Right forelimb (tissue), 1 donor: ENCODE measurements at regions not wholly inside any gene's neighbourhood (a gene's known extent, or its start where the extent isn't known, plus 50 kb on each side); places are given as distances from the start of the nearest gene placed in this dataset.

Source experiments
- DNase-seq: peaks from one replicate; pipeline ENCODE4 v3.0.0-alpha.2; 2018

- DNase-seq, result peak; percentile 80
Observed at GRCh38 chr9:129253803-129254381, 75.8 kb upstream of the IER5L start.

DNA sequence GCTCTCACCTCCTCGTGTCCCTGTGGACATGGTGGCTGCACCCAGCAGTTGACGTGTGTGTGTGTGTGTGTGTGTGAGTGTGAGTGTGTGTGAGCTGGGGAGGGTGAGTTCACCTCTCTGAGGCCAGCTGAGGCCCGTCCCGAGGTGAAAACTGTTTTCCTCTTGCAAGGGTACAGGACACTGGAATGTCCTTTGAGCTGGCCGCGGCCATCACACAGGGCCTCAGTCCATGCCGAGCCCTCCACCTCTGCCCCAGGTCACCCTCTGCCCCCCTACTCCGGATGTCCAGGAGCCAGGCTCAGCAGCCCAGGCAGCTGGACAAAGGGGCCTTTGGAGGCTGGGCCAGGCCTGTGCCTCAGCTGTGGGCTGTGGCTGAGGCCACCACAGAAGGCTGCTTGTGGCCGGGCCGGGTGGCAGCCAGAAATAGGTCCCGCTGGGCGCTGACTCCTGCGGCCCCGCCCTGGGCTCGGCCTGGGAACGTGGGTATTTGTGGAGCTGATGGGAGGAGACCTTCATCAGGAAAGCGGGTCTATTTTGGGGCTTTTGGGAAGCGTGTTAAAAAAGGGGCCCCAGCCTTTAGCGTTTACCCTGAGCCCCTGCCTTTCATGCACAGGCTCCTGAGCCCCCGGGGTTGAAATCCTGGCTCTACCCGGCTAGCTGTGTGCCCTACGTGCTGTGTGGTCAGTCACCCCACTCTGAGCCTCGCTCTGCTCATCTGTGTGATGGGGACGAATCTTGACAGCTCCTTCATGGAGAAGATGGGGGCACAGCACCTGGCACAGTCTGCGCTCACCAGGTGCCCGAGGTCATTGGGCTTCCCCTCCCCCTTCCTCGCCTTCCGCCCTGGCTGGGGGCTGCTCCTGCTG, 75.1 kb upstream of the IER5L start:
- DNase-seq, result peak; percentile 63

DNA sequence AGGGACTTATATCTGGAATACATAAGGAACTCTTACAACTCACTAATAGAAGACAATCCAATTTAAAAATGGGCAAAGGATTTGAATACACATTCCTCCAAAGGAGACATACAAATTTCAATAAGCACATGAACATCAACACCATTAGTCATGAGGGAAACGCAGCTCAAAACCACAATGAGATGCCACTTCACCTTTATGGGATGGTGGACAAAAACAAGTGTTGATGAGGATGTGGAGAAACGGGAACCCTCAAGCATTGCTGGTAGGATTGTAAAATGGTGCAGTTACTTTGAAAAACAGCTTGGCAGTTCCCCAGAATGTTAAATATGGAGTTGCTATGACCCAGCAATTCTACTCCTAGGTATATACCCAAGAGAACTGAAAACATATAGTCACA, 72.7 kb upstream of the IER5L start:
- no peak for DNase-seq

- DNase-seq, result no peak
Observed at GRCh38 chr9:129247285-129248153, 69.5 kb upstream of the IER5L start.

- no peak for DNase-seq
Observed at GRCh38 chr9:129245276-129245675, 67.2 kb upstream of the IER5L start.

DNA sequence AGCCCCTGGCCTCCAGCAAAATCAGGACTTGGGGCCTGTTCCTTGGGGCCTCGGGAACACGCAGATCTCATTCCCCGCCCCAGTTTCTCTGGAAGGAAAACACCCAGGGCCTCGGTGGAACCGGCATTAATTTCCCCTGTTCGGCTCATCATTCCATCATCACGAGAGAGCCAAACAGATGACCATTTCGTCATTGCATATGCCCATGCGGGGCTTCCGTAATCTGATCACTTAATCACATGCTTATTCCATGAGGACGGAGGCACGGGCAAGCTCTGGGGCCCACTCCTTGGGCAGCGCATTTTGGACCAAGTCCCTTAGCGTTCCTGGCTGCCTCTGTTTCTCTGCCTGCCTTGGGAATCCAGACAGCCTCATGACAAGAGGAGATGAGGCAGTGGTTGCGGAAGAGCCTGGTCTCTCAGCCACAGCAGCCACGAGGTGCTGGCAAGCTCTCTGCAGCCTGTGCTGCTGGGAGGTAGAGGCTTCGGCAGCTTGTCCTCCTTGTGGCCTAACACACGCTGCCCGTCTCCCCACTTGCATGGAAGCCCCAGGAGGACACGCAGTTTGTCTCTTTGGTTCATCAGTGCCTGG, 65.0 kb upstream of the IER5L start:
- peak; percentile 60 for DNase-seq

DNA sequence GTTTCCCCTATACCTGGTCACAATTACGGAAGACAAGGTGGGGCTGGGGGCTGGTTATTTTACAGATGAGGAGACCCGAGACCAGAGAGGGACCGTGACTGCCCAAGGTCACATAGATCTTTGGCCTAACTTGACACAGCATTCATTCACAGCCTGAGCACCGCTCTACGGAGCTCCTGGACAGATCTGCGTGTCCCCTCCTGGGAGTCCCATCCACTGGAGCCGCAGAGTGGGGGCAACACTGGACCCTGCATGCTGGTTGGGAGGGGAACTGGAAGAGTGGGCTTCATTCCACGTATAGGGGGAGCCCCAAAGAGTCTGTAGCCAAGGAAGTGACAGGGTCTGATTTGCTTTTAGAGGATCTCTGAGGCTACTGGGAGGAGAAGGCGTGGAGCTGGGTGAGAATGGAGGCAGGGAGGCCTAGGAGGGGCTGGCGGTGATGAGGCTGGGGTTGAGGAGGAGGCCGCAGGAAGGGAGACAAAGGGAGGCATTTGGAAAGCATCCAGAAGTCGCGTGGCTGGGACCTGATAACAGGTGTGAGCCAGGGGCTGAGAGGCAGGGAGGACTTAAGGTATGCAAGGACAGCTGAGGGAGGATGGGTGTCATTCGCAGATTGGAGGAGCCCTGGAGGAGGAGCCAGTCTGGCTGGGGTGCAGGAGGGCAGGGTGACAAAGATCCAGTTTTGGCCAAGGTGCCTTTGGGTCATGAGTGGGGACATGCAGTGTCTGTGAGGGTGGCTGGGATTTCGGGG, 64.3 kb upstream of the IER5L start:
- DNase-seq, result no peak

- DNase-seq, result no peak
Observed at GRCh38 chr9:129241725-129242124, 63.7 kb upstream of the IER5L start.

DNA sequence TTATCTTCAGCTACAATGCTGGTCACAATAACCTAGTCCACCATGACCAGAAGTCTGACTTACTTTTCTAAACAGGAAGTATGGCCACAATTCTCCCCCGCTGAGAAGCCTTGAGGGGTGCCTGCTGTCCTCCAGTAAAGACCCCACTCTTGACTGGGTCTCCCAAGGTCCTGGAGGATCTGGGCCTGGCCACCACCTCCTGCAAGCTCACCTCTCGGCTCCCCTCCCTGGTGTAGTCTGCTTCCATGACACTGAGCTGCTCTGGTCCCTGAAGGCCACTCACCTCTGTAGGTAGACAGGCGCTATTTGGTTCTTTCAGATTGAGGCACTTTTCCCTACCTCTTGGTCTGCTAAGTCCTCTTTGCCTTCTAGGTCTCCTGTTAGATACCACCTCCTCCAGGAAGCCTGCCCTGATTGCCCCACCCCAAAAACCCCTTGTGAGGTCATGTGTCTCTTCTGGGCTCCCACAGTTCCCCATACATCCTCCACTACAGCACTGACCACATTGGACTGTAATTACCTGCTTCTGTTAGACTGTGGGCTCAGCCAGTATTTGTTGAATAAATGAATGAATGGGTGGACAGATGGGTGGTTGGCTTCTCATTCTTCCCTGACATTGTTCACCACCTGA, 62.6 kb upstream of the IER5L start:
- DNase-seq, result no peak

DNA sequence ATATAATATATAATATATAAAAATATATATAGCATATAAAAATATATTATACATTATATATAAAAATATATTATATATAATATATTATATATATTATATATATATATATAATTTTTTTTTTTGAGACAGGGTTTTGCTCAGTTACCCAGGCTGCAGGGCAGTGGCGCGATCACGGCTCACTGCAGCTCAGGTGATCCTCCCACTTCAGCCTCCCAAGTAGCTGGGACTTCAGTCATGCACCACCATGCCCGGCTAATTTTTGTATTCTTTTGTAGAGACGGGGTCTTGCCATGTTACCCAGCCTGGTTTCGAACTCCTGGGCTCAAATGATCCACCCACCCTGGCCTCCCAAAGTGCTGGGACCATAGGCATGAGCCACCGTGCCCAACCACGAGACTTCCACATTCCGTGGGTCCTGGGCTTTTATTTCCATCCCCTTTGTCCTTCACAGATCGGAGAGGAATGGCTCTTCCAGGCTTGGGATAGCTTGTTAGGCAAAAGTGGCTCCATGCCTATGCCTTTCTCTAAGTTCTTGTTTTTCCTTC, 62.0 kb upstream of the IER5L start:
- DNase-seq, result no peak

DNA sequence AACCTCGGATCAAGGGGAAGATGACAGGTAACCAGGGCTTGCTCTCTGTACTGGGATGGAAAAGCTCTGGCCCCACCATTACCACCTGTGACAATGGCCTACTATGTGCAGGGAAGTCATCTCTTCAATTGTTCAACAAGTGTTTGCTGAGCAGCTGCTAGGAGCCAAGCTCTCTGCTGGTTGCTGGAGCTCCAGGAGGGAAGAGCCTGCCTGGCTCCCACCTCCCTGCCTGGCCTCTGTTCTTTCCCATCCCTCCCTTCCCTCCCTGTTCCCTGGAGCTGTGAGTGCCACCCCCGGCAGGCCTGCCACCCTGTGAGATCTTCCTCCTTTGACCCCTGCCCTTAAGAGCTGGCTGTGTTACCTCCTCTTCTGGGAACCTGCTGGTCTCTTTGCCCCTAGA, 59.7 kb upstream of the IER5L start:
- no peak for DNase-seq

- no peak for DNase-seq
Observed at GRCh38 chr9:129237164-129237611, 59.1 kb upstream of the IER5L start.

DNA sequence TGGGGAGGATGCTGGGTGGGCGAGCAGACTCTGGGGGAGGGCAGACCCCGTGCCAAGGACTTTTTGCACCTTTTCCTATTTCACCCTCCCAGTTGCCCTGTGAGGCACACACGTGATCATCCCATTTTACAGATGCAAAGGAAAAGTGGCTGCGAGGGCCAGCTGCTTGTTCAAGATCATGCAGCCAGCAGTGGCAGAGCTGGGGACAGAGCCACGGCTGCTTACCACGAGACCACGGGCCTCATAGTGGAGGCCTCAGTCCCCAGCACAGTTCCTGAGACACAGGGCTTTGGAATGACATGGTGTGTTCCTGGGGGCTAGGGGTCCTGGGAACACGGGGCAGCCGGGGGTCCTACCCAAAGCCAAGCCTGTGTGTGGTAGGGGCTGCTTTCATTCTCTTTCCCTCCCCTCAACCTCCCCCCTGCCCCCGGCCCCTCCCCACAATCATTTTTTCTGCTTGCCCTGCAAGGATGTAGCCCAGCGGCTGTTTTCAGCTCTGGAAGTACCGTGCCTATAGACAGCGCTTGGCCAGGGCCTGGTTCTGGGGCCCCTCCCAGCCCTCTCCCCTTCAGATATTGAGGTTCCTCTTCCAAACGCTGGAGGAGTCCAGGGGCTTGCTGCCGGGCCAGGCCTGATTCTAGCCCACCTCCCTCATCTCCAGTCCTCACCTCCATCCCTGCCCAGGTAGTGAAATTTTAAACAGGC, 58.5 kb upstream of the IER5L start:
- no peak for DNase-seq

DNA sequence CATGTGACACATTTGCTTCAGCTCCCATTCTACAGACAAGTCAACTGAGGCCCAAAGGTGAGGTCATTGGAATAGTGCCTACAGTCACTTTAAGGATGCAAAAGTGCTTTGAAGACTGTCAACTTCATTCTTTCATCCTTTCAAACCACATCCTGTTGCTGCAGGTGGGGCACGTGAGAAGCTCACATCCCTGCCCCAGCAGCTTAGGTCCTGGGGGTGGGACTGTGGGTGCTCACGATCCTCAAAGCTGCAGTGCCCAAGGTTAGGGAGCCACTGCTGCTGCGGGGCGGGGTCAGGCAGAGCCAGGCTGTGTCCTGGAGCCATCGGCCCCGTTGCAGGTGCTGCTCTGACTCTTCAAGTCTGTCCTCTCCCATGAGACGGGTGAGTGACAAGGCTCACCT, 57.9 kb upstream of the IER5L start:
- no peak for DNase-seq

DNA sequence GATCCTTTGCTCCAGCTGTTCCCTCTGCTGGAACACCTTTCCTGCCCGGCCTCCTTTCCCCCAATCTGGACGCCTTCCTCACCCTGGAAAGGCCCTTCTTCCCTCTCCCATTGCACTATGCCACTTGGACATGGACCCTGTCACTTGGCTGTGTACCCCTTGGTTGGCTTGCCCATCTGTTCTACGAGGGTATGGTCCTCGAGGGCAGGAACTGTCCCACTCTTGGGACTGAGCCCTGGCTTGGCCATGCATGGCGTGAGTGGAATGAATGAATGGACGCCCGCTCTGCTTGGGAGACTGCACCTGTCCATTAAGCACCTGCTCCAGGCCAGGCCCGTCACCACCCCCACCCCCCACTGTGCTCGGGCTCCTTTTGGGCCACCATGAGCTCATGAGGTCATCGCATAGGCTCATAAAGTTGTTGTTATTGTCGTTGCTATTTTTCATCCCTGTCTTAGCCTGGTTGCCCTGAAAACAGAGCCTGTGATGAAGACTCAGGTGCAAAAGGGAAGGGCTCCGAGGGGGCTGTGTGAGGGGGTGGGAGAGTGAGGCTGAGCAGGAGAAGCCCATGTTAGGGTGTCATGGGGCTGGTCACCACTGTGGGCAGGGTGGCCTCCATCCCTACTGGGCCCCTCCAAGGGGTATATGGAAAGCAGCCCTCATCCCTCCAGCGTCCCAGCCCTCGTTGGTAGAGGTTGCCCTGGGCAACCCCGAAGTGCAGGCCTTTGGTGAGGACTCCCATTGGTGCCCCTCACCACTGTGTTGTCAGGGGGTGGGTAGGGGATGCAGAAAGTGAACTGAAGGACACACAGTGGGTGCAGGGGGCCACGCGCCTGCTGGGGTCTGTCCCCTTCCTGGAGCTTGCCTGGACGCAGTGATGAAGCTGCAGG, 57.2 kb upstream of the IER5L start:
- DNase-seq, result no peak

- no peak for DNase-seq
Observed at GRCh38 chr9:129234491-129234890, 56.4 kb upstream of the IER5L start.

DNA sequence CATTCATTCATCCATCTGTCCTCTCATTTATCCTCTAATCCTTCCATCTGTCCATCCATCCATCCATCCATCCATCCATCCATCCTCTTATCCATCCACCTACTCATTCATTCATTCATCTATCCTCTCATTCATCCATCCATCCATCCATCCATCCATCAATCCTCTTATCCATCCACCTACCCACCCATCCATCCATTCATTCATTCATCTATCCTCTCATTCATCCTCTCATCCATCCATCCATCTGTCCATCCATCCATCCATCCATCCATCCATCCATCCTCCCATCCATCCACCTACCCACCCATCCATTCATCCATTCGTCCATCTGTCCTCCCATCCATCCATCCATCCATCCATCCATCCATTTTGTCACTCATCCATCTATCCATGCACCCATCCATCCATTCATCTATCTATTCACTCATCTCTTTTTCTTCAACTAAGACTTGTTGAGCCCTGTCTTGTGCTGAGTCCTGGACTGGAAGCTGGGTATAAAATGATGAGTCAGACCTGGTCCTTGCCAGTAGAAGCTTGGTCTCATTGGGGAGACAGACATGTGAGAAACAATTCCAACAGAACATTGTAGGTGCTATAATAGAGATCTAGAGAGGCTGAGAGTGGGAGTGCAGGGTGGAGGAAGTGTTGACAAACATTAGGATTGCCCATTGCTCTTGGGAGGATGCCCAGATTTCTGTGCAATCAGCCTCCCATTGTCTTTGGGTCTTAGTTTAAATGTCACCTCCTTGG, 55.0 kb upstream of the IER5L start:
- DNase-seq, result no peak

GRCh38 chr9:129231759-129232158, 53.7 kb upstream of the IER5L start:
- DNase-seq, result no peak
